Gastrocnemius medialis (tissue), 4 donors: ENCODE measurements at regions not wholly inside any gene's neighbourhood (a gene's known extent, or its start where the extent isn't known, plus 50 kb on each side); places are given as distances from the start of the nearest gene placed in this dataset.

Experiments
- CTCF ChIP-seq, 5 experiments: fragments of 450-650 bp in 3 of 5; fragments of 200-600 bp in 2 of 5; sonication (generic) in 2 of 5; IDR thresholded peaks in 4 of 5; conservative IDR thresholded peaks in 1 of 5; 1 replicate in 4 of 5; 2 replicates in 1 of 5; pipeline ENCODE4 v1.5.1; 2016 to 2019; ENCODE audit warnings: antibody characterized with exemption in 5 of 5, mild to moderate bottlenecking in 3 of 5, moderate library complexity in 3 of 5
- POLR2A ChIP-seq, 2 donors: fragments of 450-650 bp; IDR thresholded peaks; one replicate each; pipeline ENCODE4 v1.6.1; 2017; ENCODE audit warnings: antibody characterized with exemption in 2 of 2, mild to moderate bottlenecking in 2 of 2, moderate library complexity in 2 of 2

- TF ChIP-seq CTCF (IDR thresholded peaks at IDR 0.05 in 4 of 5, conservative IDR thresholded peaks at IDR 0.05 in 1 of 5), result no peak
- TF ChIP-seq POLR2A (IDR thresholded peaks at IDR 0.05), result no peak
Measured at GRCh38 chr7:371119-371778, 81.3 kb downstream of the FOXL3 start.
